Thyroid gland (tissue), 4 donors: ENCODE measurements at regions not wholly inside any gene's neighbourhood (a gene's known extent, or its start where the extent isn't known, plus 50 kb on each side); places are given as distances from the start of the nearest gene placed in this dataset.
"Not testable (repeated sequence)": the region's sequence is repeated elsewhere in the genome, so short reads cannot be mapped to it uniquely, and the experiment has no call there.

Experiments used
- DNase-seq, 2 donors: peaks; one replicate each; pipeline ENCODE4 v3.0.0-alpha.2; 2019
- H3K27ac ChIP-seq, 3 donors: fragments of 200-600 bp; sonication (generic); 1 replicate in 2 of 3; 2 replicates in 1 of 3; pipeline ENCODE4 v1.5.1; 2016 to 2019; ENCODE audit warnings: mild to moderate bottlenecking in 1 of 3, moderate library complexity in 1 of 3
- H3K27me3 ChIP-seq: fragments of 200-600 bp; sonication (generic); one replicate; pipeline ENCODE4 v1.5.1; 2019
- H3K36me3 ChIP-seq, 2 donors: fragments of 200-600 bp; sonication (generic); one replicate each; pipeline ENCODE4 v1.5.1; 2016 to 2019
- H3K4me1 ChIP-seq, 2 donors: fragments of 200-600 bp; sonication (generic); one replicate each; pipeline ENCODE4 v1.5.1; 2017 to 2019
- H3K4me3 ChIP-seq, 3 donors: fragments of 200-600 bp; sonication (generic); replicated peaks in 1 of 3; 1 replicate in 2 of 3; 2 replicates in 1 of 3; pipeline ENCODE4 v1.5.1; 2016; ENCODE audit warnings: mild to moderate bottlenecking in 1 of 3
- H3K9me3 ChIP-seq: fragments of 200-600 bp; sonication (generic); one replicate; pipeline ENCODE4 v1.5.1; 2017
- POLR2A ChIP-seq, 2 donors: fragments of 450-650 bp; IDR thresholded peaks; one replicate each; pipeline ENCODE4 v1.6.1; 2017; ENCODE audit warnings: antibody characterized with exemption in 2 of 2, mild to moderate bottlenecking in 2 of 2, moderate library complexity in 1 of 2
- WGBS, 2 donors: methylation state at CpG; one replicate each; pipeline ENCODE4 v1.1.5; 2017; 5-methylcytosine and 5-hydroxymethylcytosine counted together
- intact Hi-C: fragments of 100-400 bp; cut with DNase I; formaldehyde crosslinking; loops from one replicate; pipeline ENCODE4 v1.15.1; 2023
- TF ChIP-seq, protein P1 (sequence below), 6 experiments: fragments of 200-600 bp in 3 of 6; fragments of 450-650 bp in 3 of 6; sonication (generic) in 3 of 6; IDR thresholded peaks; one replicate each; pipeline ENCODE4 v1.5.1; 2016 to 2019; ENCODE audit warnings: antibody characterized with exemption in 6 of 6, mild to moderate bottlenecking in 2 of 6, inconsistent platforms in 1 of 6, moderate library complexity in 1 of 6

DNA sequence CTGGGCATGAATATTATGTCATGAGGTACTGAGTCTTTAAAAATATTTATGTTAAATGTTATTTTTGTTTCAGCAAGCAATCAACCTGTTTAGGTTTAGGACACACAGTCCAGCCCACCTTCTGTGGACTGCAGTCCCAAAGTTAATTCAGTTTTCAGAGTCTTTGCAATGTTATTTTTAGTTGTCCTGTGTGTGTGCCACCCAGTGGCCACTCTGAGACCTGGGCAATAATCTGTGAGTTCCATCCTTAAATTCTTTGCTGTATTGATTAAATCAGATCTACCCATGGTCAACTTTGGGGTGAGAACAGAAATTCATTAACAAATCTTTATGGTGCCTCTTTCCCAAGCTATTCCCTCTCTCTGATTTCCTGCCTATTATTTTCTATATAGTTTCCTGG, 415.1 kb downstream of the CCSER2 start:
- Histone ChIP-seq H3K4me1 (no peaks in the 10 kb centered on the region), H3K4me3 (no peak overlapping the region), H3K36me3 (no peaks in the 10 kb centered on the region), H3K27ac (no peak overlapping the region), H3K27me3 (no peaks in the 10 kb centered on the region), H3K9me3 (no peaks in the 10 kb centered on the region)
- peak; percentile 17 to 18 for DNase-seq
- intact Hi-C loops, result no loop called here
- no peak for TF ChIP-seq POLR2A (IDR thresholded peaks at IDR 0.05)
- TF ChIP-seq, protein P1, sequence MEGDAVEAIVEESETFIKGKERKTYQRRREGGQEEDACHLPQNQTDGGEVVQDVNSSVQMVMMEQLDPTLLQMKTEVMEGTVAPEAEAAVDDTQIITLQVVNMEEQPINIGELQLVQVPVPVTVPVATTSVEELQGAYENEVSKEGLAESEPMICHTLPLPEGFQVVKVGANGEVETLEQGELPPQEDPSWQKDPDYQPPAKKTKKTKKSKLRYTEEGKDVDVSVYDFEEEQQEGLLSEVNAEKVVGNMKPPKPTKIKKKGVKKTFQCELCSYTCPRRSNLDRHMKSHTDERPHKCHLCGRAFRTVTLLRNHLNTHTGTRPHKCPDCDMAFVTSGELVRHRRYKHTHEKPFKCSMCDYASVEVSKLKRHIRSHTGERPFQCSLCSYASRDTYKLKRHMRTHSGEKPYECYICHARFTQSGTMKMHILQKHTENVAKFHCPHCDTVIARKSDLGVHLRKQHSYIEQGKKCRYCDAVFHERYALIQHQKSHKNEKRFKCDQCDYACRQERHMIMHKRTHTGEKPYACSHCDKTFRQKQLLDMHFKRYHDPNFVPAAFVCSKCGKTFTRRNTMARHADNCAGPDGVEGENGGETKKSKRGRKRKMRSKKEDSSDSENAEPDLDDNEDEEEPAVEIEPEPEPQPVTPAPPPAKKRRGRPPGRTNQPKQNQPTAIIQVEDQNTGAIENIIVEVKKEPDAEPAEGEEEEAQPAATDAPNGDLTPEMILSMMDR (IDR thresholded peaks at IDR 0.05), result peak in 5 of 6 experiments; percentile 26 to 52 (median 46)

DNA sequence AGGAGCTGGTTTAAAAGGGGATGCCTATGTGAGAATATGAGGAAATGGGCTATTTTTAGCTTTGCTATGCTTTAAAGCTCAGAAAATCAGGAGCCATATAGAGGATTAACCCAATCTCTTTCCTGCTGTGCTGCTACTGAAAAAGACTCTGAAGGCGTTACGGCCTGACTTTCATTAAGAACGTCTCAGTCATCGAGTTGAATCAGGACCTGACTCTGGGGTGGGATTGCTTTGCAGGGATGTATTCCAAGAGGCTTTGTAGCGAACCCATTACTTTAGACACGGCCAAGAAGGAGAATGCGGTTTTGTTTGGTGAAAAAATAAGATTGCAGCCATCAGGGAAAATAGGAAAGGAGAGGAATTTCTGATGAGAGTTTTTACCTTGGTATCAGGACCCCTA, 426.9 kb downstream of the CCSER2 start:
- Histone ChIP-seq H3K27me3 (no peaks in the 10 kb centered on the region), H3K36me3 (no peaks in the 10 kb centered on the region), H3K27ac (no peak overlapping the region), H3K4me3 (no peak overlapping the region), H3K4me1 (no peaks in the 10 kb centered on the region), H3K9me3 (no peaks in the 10 kb centered on the region)
- 71 to 72% methylated on average over 7 of the region's 7 CpGs for WGBS, 2 donors
- no peak for DNase-seq
- intact Hi-C loops, result no loop called here
- no peak for TF ChIP-seq POLR2A (IDR thresholded peaks at IDR 0.05)
- TF ChIP-seq, protein P1 (IDR thresholded peaks at IDR 0.05), result no peak

DNA sequence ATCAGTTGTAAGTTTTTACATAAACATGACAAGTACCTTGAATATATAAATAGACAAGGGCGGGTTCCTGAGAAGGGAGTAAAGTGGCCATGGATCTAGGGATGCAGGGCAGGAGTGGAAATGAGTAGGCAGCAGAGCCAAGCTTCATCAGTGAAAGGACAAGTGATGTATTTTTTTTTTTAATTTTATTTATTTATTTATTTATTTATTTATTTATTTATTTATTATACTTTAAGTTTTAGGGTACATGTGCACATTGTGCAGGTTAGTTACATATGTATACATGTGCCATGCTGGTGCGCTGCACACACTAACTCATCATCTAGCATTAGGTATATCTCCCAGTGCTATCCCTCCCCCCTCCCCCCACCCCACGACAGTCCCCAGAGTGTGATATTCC, 428.3 kb downstream of the CCSER2 start:
- H3K27ac ChIP-seq, H3K4me1 ChIP-seq, H3K9me3 ChIP-seq, H3K27me3 ChIP-seq, DNase-seq, intact Hi-C loops, H3K4me3 ChIP-seq, H3K36me3 ChIP-seq: not testable (repeated sequence)
- 63 to 98% methylated on average over 2 to 3 of the region's 3 CpGs for WGBS, 2 donors

DNA sequence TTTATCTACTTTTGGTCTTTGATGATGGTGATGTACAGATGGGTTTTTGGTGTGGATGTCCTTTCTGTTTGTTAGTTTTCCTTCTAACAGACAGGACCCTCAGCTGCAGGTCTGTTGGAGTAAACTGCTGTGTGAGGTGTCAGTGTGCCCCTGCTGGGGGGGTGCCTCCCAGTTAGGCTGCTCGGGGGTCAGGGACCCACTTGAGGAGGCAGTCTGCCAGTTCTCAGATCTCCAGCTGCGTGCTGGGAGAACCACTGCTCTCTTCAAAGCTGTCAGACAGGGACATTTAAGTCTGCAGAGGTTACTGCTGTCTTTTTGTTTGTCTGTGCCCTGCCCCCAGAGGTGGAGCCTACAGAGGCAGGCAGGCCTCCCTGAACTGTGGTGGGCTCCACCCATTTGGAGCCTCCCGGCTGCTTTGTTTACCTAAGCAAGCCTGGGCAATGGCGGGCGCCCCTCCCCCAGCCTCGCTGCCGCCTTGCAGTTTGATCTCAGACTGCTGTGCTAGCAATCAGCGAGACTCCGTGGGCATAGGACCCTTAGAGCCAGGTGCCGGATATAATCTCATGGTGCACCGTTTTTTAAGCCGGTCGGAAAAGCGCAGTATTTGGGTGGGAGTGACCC, 433.7 kb downstream of the CCSER2 start:
- H3K9me3 ChIP-seq, H3K4me1 ChIP-seq, H3K27ac ChIP-seq, H3K36me3 ChIP-seq, intact Hi-C loops, H3K27me3 ChIP-seq, H3K4me3 ChIP-seq: not testable (repeated sequence)
- peak in 1 of 2 donors; percentile 5 for DNase-seq
- WGBS, 2 donors, result 40 to 42% methylated on average over 12 of the region's 14 CpGs

DNA sequence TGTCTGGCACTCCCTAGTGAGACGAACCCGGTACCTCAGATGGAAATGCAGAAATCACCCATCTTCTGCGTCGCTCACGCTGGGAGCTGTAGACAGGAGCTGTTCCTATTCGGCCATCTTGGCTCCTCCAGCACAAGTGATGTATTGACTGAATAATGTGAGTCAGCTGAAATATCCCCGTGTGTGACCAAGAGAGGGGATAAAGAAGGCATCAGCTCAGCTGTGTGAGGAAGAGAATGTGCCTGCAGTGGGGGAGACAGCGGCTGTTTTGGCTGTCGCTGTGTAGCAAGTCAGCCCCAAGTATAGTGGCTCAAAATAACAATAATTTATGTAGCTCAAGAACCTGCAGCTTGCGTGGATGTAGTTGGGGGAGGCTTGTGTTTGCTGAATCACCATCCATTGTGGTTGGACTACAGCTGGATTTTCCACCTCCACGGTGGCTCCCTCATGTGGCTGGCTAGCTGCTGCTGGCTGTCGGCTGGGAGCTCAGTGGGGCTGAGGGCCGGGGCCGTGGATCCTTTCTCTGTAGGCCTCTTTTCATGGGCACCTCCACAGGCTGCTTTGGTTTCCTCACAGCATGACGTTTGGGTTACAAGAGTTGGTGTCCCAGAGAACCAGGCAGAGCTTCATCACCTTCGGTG, 434.5 kb downstream of the CCSER2 start:
- Histone ChIP-seq H3K4me1 (no peaks in the 10 kb centered on the region), H3K36me3 (no peaks in the 10 kb centered on the region), H3K27me3 (no peaks in the 10 kb centered on the region), H3K27ac (no peak overlapping the region), H3K9me3 (no peaks in the 10 kb centered on the region), H3K4me3 (no peak overlapping the region)
- 88 to 96% methylated on average over 15 to 16 of the region's 16 CpGs for WGBS, 2 donors
- no peak for TF ChIP-seq POLR2A (IDR thresholded peaks at IDR 0.05)
- no peak for DNase-seq
- intact Hi-C loops, result no loop called here

DNA sequence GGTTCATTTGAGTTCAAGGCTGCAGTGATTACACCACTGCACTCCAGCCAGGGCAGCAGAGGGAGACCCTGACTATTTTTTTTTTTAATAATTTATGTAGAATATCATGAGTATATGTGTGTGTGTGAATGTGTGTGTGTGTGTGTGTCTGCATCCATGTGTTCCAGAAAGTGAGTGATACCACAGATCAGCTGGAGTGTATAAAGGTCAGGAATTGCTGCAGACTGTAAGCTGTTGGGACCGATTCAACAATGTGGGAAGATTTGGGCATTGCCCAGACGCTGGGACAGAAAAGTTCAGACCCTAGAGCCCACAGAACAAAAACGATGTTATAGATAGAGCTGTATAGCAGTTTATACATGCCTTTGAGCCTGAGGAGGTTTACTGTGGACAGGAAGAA, 435.6 kb downstream of the CCSER2 start:
- intact Hi-C loops, result no loop called here
- 58 to 71% methylated on average over 3 of the region's 3 CpGs for WGBS, 2 donors
- Histone ChIP-seq H3K27me3 (no peaks in the 10 kb centered on the region), H3K4me3 (no peak overlapping the region), H3K36me3 (no peaks in the 10 kb centered on the region), H3K4me1 (no peaks in the 10 kb centered on the region), H3K9me3 (no peaks in the 10 kb centered on the region), H3K27ac (no peak overlapping the region)
- no peak for DNase-seq
- TF ChIP-seq, protein P1 (IDR thresholded peaks at IDR 0.05), result no peak
- no peak for TF ChIP-seq POLR2A (IDR thresholded peaks at IDR 0.05)
